HG03159 (cell line): ENCODE measurements at regions not wholly inside any gene's neighbourhood (a gene's known extent, or its start where the extent isn't known, plus 50 kb on each side); places are given as distances from the start of the nearest gene placed in this dataset.

Experiments used
- ATAC-seq: cut with Tn5 transposase; IDR thresholded peaks from one replicate; pipeline ENCODE4 v1.9.1; 2021; ENCODE audit warnings: mild to moderate bottlenecking, moderate library complexity; ENCODE audit not compliant: unreplicated experiment

GRCh38 chr10:36336315-36336714, 694.2 kb upstream of the FZD8 start:
- no peak for ATAC-seq

- no peak for ATAC-seq
Observed at GRCh38 chr10:36333446-36333845, 691.4 kb upstream of the FZD8 start.

DNA sequence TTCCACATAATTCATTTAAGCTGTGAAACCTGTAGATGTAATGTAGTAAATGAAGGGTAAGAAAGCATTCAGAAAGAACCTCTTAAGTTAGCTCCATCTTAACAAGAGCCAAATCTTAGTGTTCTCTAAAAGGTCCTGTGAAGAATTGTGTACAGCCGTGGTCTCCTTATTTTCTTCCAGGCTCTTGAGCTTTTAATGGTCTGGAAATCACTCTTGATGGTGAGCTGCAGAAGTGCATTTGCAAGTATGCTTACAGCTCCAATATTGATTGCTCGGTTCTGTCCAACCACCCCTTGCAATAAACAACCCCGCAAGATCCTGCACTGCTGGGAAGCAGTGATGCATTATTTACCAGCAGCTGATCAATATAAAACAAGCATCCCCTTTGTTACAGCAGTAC, 690.8 kb upstream of the FZD8 start:
- ATAC-seq = no peak

DNA sequence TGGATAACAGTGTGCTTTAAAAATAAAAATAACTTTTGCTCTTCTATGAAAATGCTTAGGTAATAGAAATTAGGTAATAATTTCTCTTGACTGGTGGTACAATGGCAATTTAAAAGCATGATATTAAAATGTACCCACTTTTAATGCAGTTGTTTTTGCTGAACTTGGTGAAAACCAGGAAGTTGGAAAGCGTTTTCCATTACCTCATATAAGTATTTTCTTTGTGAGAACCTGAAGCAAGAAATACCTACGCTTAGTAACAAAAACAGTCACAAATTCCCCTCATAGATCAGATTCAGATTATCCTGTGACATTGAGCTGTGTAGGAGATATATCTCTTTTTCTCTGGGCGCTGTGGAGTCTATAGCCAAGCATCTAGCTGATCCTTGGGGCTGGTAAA, 689.0 kb upstream of the FZD8 start:
- ATAC-seq = no peak

DNA sequence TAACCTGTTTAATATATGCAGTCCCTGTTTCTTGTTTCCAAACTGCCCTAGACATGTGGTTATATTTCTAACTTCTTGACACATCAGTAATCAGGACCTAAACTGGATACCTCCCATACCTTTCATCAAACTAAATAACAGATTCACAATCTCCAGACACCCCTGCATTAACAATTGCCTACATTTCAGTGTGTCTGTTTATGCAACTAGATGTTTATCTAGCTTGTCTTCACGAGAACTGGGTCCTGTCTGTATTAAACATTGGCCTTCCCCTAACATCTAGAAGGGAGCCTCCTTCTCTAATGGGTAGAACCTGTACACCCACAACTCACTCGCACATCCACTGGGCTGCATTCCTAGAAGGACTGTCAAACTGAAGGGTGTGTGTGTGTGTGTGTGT, 683.7 kb upstream of the FZD8 start:
- ATAC-seq = no peak

GRCh38 chr10:36324831-36325230, 682.7 kb upstream of the FZD8 start:
- no peak for ATAC-seq

GRCh38 chr10:36313142-36313541, 671.0 kb upstream of the FZD8 start:
- ATAC-seq = no peak

DNA sequence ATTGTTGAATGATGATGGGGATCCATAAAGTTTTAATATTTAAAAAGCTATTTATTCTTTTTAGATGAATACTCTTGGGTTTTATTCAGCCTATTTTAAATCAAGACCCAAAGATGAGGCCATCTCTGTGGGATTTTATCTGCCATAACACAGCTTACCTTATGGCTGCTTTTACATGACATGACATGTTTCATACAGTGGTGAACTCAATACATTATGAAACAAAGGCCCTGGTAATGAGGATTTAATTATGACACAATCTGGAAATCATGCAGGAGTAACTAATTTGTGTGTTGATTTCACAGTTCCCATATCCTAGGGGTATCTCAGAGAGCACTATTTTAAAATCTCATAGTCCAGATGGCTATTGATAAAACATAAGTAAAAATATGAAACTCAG, 661.8 kb upstream of the FZD8 start:
- no peak for ATAC-seq

- no peak for ATAC-seq
Observed at GRCh38 chr10:36302086-36302485, 660.0 kb upstream of the FZD8 start.

DNA sequence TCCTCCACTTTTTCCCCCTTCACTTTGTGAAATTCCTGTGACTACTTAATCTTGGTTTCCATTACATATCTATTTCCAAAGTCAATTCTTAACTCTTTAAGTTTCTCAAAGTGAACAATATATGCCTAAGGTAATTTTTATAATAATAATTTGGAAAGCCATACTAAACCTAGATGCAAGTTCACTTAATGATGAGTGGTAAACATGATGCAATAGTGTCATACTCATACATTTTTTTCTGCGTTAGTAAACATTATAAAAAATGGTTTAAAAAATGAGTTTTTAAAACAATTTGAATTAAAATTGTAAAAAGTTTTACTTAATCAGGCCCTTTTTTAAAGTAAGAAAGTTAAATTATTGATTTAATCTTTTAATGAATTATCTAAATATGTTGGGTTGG, 659.4 kb upstream of the FZD8 start:
- ATAC-seq = no peak

- ATAC-seq = no peak
Observed at GRCh38 chr10:36301139-36301538, 659.0 kb upstream of the FZD8 start.

DNA sequence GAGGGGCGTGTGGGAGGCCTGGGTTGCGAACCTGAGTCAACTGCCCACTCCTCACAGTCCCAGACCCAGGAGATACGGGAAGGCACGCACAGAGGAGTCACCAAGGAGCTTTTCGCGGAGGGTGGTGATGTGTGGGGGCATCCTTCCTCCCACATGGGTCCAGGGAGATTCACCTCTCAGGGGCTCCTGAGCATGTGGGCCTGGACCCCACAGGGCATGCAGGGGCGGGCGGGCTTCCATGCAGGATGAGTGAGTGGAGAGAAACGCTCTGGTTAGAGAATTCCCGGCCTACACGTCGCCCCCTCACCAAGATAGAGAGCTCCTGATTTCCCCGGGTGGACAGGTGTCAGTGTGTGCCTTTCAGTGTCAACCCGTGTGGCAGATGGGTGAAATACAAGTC, 641.7 kb upstream of the FZD8 start:
- no peak for ATAC-seq

- ATAC-seq = no peak
Observed at GRCh38 chr10:36281831-36282331, 639.8 kb upstream of the FZD8 start.

DNA sequence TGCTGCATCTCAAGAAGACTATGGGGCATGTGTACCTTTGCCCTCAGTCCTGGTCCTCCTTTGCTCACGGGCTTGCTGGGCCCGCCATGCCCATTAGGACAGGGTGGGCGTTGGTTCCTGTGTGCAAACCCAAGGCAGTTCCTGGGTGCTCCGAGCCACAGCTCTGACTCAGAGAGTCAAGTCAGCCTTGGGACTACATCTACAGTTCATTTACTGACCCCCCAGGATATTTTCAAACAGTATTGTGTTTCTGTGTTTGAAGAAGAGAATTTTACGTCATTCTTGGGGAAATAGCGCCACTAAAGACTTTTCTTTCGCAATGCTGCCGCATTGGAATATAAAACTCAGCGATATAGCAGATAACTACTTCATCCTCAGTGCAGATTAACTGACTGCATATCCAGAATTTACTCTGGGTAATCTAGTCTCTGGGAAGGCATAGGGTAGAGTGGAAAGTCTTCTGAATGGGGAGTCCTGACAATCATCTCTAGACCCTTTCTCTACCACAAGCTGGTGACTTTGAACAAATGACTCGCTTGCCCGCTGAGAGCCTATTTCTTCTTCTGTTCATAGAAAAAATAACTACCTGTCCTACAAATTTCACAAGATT, 638.9 kb upstream of the FZD8 start:
- ATAC-seq = no peak

GRCh38 chr10:36280321-36280741, 638.2 kb upstream of the FZD8 start:
- ATAC-seq = no peak

DNA sequence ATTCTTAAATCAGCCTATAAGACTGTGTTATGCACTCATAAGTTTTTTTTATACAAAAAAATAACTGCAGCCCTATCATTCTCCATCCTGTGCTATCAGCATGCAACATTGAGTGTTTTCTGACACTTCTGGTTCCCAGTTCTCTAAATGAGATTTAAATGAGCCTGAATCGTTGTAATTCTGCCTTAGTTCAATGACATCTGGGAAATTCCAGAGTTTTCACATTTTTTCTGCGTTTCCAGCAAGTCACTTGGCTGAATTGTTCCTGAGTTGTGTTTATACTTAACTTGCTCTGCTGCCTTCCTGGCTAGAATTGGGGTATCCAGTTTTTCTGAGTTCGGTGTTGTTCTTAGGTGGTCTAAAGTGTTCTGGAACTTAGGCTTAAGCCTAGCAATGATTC, 636.1 kb upstream of the FZD8 start:
- ATAC-seq = no peak

DNA sequence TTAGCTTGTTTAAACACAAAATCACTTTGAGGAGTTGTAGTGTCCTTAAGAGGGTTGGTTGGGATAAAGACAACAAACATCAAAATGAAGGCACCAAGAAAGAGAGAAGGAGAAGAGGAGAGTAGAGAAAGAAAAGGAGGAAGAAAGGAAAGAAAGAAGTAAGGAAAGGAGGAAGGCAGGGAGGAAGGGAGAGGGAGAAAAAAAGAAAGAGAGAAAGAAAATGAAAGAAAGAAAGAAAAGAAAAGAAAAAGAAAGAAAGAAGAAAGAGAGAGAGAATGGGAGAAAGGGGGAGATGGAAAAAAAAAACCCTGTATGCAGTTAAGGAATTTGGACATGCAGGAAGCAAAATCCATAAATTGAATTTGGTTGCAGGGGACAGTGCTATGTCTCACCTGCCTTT, 635.4 kb upstream of the FZD8 start:
- no peak for ATAC-seq

GRCh38 chr10:36271627-36272340, 629.7 kb upstream of the FZD8 start:
- no peak for ATAC-seq

DNA sequence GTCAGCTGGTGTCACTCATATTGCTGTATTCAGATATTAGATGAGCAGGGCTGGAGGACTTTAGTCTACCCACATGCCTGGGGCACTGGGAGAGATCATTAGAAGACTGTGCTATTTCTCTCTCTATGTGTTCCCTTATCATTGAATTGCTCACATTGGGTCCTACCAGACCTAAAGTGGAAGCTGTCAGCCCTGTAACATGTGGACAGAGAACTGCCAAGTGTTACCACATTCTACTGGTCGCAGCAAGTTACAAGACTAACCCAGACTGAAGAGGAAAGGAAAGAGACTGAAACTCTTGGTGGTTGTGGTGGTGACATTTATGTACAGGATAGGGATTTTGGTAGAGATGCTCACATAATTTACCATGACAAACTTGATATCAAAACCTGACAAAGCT, 627.1 kb upstream of the FZD8 start:
- ATAC-seq = no peak

DNA sequence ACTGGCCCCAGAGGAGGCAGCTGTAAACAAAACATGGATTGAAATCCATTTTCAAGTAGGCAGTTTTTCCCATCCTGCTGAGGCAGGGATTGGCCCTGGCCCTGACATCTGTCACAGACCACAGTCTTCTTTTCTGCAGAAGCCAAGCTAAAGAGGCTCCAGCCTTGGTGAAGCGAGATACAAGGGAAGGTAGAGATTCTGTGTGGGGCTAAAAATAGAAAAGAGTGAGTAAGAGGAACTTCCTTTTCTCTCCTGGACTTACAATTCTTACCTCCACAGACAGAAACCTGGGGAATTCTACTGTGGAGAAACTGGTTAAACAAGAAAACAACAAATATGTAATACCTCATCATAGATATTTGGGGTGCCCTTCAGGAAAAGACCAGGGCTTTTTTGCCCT, 624.8 kb upstream of the FZD8 start:
- no peak for ATAC-seq

GRCh38 chr10:36265741-36266140, 623.6 kb upstream of the FZD8 start:
- no peak for ATAC-seq

DNA sequence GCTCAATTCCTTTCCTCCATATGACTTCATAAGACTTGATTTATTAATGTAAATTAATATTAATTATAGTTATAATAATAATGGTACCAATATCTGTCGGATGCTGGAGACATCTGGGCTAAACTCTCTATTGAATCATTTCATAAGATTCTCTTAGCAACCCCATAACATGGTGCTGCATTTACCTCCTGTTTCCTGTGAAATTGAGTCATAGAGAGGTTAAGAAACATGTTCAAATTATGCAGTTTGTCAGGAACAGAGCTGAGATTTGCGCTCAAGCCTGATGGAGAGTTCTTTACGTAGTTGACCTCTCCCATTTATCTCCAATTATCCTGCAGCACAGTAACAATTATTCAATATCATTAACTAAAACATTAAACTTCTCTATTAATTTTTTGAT, 621.8 kb upstream of the FZD8 start:
- no peak for ATAC-seq

- ATAC-seq = no peak
Observed at GRCh38 chr10:36256948-36257356, 614.9 kb upstream of the FZD8 start.
